ENCODE measurements at regions not wholly inside any gene's neighbourhood (a gene's known extent, or its start where the extent isn't known, plus 50 kb on each side); places are given as distances from the start of the nearest gene placed in this dataset.
"Not testable (repeated sequence)": the region's sequence is repeated elsewhere in the genome, so short reads cannot be mapped to it uniquely, and the experiment has no call there.

GRCh38 chr5:12662545-12663314, 758.5 kb upstream of the CTNND2 start:
- Mint-ChIP-seq H3K36me3 (no peaks in the 10 kb centered on the region), H3K4me1 (no peaks in the 10 kb centered on the region), H3K9me3 (peaks cover 21 to 34% of the 10 kb centered on the region in 2 donors), H3K27me3 (no peaks in the 10 kb centered on the region), H3K4me3 (no peak overlapping the region), H3K27ac (no peak overlapping the region)
- ATAC-seq (replicated peaks) (no peak), DNase-seq (no peak)

GRCh38 chr5:12661617-12662370, 757.5 kb upstream of the CTNND2 start:
- H3K4me3 Mint-ChIP-seq, result no peak overlapping the region
- H3K27ac Mint-ChIP-seq, result no peak overlapping the region
- H3K36me3 Mint-ChIP-seq, result no peaks in the 10 kb centered on the region
- H3K4me1 Mint-ChIP-seq, result no peaks in the 10 kb centered on the region
- DNase-seq (no peak), ATAC-seq (replicated peaks) (no peak)
- peaks cover 19 to 26% of the 10 kb centered on the region in 2 donors for H3K9me3 Mint-ChIP-seq
- no peaks in the 10 kb centered on the region for H3K27me3 Mint-ChIP-seq

- peaks cover 19 to 23% of the 10 kb centered on the region in 2 donors for H3K9me3 Mint-ChIP-seq
- not testable (repeated sequence) for ATAC-seq (replicated peaks); H3K27me3 Mint-ChIP-seq
Observed at GRCh38 chr5:12660279-12661107, 756.2 kb upstream of the CTNND2 start.

GRCh38 chr5:12659686-12660085, 755.4 kb upstream of the CTNND2 start:
- H3K4me3 Mint-ChIP-seq, result no peak overlapping the region
- no peaks in the 10 kb centered on the region for H3K36me3 Mint-ChIP-seq
- H3K4me1 Mint-ChIP-seq, result no peaks in the 10 kb centered on the region
- H3K27me3 Mint-ChIP-seq, result no peaks in the 10 kb centered on the region
- no peak for DNase-seq
- ATAC-seq (replicated peaks), result no peak
- H3K27ac Mint-ChIP-seq, result no peak overlapping the region
- peaks cover 16 to 18% of the 10 kb centered on the region in 2 donors for H3K9me3 Mint-ChIP-seq

More at GRCh38 chr5:12660279-12661107, 756.2 kb upstream of the CTNND2 start:
- not testable (repeated sequence) for H3K4me3 Mint-ChIP-seq, H3K4me1 Mint-ChIP-seq, DNase-seq, H3K36me3 Mint-ChIP-seq, H3K27ac Mint-ChIP-seq

GRCh38 chr5:12658871-12659446, 754.7 kb upstream of the CTNND2 start:
- Mint-ChIP-seq H3K4me1 (no peaks in the 10 kb centered on the region), H3K4me3 (no peak overlapping the region), H3K27ac (no peak overlapping the region), H3K27me3 (no peaks in the 10 kb centered on the region), H3K36me3 (no peaks in the 10 kb centered on the region), H3K9me3 (peaks cover 11 to 15% of the 10 kb centered on the region in 2 donors)
- DNase-seq (no peak), ATAC-seq (replicated peaks) (no peak)

GRCh38 chr5:12657914-12658474, 753.7 kb upstream of the CTNND2 start:
- H3K4me1 Mint-ChIP-seq; H3K27ac Mint-ChIP-seq; H3K4me3 Mint-ChIP-seq; DNase-seq; H3K36me3 Mint-ChIP-seq; H3K27me3 Mint-ChIP-seq; ATAC-seq (replicated peaks): not testable (repeated sequence)
- H3K9me3 Mint-ChIP-seq, result peaks cover 11 to 14% of the 10 kb centered on the region in 2 donors

- ATAC-seq (replicated peaks), result no peak
- DNase-seq, result no peak
- Mint-ChIP-seq H3K9me3 (peaks cover 8 to 10% of the 10 kb centered on the region in 2 donors), H3K27me3 (no peaks in the 10 kb centered on the region), H3K4me1 (no peaks in the 10 kb centered on the region), H3K36me3 (no peaks in the 10 kb centered on the region), H3K4me3 (no peak overlapping the region), H3K27ac (no peak overlapping the region)
Observed at GRCh38 chr5:12655675-12656074, 751.4 kb upstream of the CTNND2 start.

- Mint-ChIP-seq H3K9me3 (peaks cover 1 to 4% of the 10 kb centered on the region in 2 donors), H3K4me3 (no peak overlapping the region), H3K27ac (no peak overlapping the region), H3K4me1 (no peaks in the 10 kb centered on the region), H3K27me3 (no peaks in the 10 kb centered on the region), H3K36me3 (no peaks in the 10 kb centered on the region)
- ATAC-seq (replicated peaks) (no peak), DNase-seq (no peak)
Observed at GRCh38 chr5:12652201-12652600, 748.0 kb upstream of the CTNND2 start.

- no peak overlapping the region for H3K27ac Mint-ChIP-seq
- H3K4me3 Mint-ChIP-seq, result no peak overlapping the region
- peaks cover 1 to 4% of the 10 kb centered on the region in 2 donors for H3K9me3 Mint-ChIP-seq
- no peaks in the 10 kb centered on the region for H3K36me3 Mint-ChIP-seq
- ATAC-seq (replicated peaks) (no peak), DNase-seq (no peak)
- H3K27me3 Mint-ChIP-seq, result no peaks in the 10 kb centered on the region
- no peaks in the 10 kb centered on the region for H3K4me1 Mint-ChIP-seq
Observed at GRCh38 chr5:12648558-12648957, 744.3 kb upstream of the CTNND2 start.

GRCh38 chr5:12647613-12648012, 743.4 kb upstream of the CTNND2 start:
- H3K9me3 Mint-ChIP-seq, result peaks cover 1 to 4% of the 10 kb centered on the region in 2 donors
- no peak for ATAC-seq (replicated peaks)

GRCh38 chr5:12645582-12645981, 741.3 kb upstream of the CTNND2 start:
- no peaks in the 10 kb centered on the region for H3K36me3 Mint-ChIP-seq
- no peak overlapping the region for H3K4me3 Mint-ChIP-seq
- DNase-seq, result no peak
- H3K4me1 Mint-ChIP-seq, result no peaks in the 10 kb centered on the region
- H3K27ac Mint-ChIP-seq, result no peak overlapping the region
- H3K27me3 Mint-ChIP-seq, result no peaks in the 10 kb centered on the region
- peaks cover 1 to 4% of the 10 kb centered on the region in 2 donors for H3K9me3 Mint-ChIP-seq
- no peak for ATAC-seq (replicated peaks)

More at GRCh38 chr5:12647613-12648012, 743.4 kb upstream of the CTNND2 start:
- Mint-ChIP-seq H3K4me3 (no peak overlapping the region), H3K4me1 (no peaks in the 10 kb centered on the region), H3K27ac (no peak overlapping the region), H3K27me3 (no peaks in the 10 kb centered on the region), H3K36me3 (no peaks in the 10 kb centered on the region)
- DNase-seq, result no peak

- Mint-ChIP-seq H3K9me3 (peaks cover 4 to 8% of the 10 kb centered on the region in 2 donors), H3K4me3 (no peak overlapping the region), H3K27ac (no peak overlapping the region), H3K4me1 (no peaks in the 10 kb centered on the region), H3K27me3 (no peaks in the 10 kb centered on the region), H3K36me3 (no peaks in the 10 kb centered on the region)
- DNase-seq (no peak), ATAC-seq (replicated peaks) (no peak)
Observed at GRCh38 chr5:12636209-12636608, 732.0 kb upstream of the CTNND2 start.

GRCh38 chr5:12626556-12626955, 722.3 kb upstream of the CTNND2 start:
- H3K36me3 Mint-ChIP-seq, result no peaks in the 10 kb centered on the region
- H3K27ac Mint-ChIP-seq, result no peak overlapping the region
- H3K27me3 Mint-ChIP-seq, result no peaks in the 10 kb centered on the region
- DNase-seq (no peak), ATAC-seq (replicated peaks) (no peak)
- H3K4me1 Mint-ChIP-seq, result no peaks in the 10 kb centered on the region
- no peak overlapping the region for H3K4me3 Mint-ChIP-seq
- no peaks in the 10 kb centered on the region for H3K9me3 Mint-ChIP-seq
